HCT116 (cell line): ENCODE measurements at regions not wholly inside any gene's neighbourhood (a gene's known extent, or its start where the extent isn't known, plus 50 kb on each side); places are given as distances from the start of the nearest gene placed in this dataset.

ENCODE experiments used
- ATAC-seq: fragments of 200-7000 bp; cut with Tn5 transposase; 2 replicates; pipeline ENCODE4 v1.9.1; 2020; ENCODE audit warnings: mild to moderate bottlenecking, moderate library complexity
- BruUV-seq: library from RNA; stranded (reverse); fragments of 400-500 nt; replicated peaks from 2 replicates; lab custom pipeline; 2021; lab: Mats Ljungman, UMichigan
- CTCF ChIA-PET: fragments of 300-600 bp; sonication (Branson Sonifier 250); formaldehyde crosslinking; loops from one replicate; lab custom pipeline; 2021; ENCODE audit warnings: antibody characterized with exemption; lab: Charles Lee
- POLR2A ChIA-PET: fragments of 300-600, 350-600 bp; sonication (Branson Sonifier 250); formaldehyde crosslinking; loops from one replicate; lab custom pipeline; 2021; ENCODE audit warnings: antibody characterized with exemption; lab: Charles Lee
- RAD21 ChIA-PET, 2 experiments: fragments of 300-600 bp; sonication (Branson Sonifier 250); formaldehyde crosslinking; loops; one replicate each; lab custom pipeline; 2023; ENCODE audit warnings: low total read pairs in 2 of 2; ENCODE audit not compliant: uncharacterized antibody in 2 of 2, unreplicated experiment in 2 of 2, low non-redundant PET in 1 of 2; lab: Charles Lee
- DNase-seq: peaks from one replicate; pipeline ENCODE4 v3.0.0-alpha.2; 2010; ENCODE audit warnings: low read depth, low spot score
- H2AFZ ChIP-seq: fragments of 200-600 bp; shearing (Covaris generic), sonication (generic); 2 replicates; pipeline ENCODE4 v1.6.1; 2017; ENCODE audit warnings: low read depth, mixed run types, mixed read lengths, antibody characterized with exemption, low read length; ENCODE audit not compliant: poor library complexity, severe bottlenecking
- H3K27ac ChIP-seq: 2 replicates; pipeline ENCODE4 v1.5.1; 2012; ENCODE audit warnings: low read depth, low read length
- H3K27me3 ChIP-seq: fragments of 200-600 bp; sonication (generic); 2 replicates; pipeline ENCODE4 v1.6.1; 2016; ENCODE audit warnings: mixed run types, low read length, mixed read lengths; ENCODE audit not compliant: insufficient read depth
- H3K36me3 ChIP-seq, 2 experiments: fragments of 200-500 bp in 1 of 2; fragments of 200-600 bp in 1 of 2; sonication (Bioruptor generic) in 1 of 2; sonication (generic) in 1 of 2; 2 replicates each; pipeline versions ENCODE4 v1.5.1 to v1.6.1; 2014 to 2016; ENCODE audit warnings: low read length in 2 of 2, inconsistent platforms in 1 of 2, mixed read lengths in 1 of 2, mixed run types in 1 of 2; ENCODE audit not compliant: insufficient read depth in 2 of 2, control insufficient read depth in 1 of 2
- H3K4me1 ChIP-seq, 2 experiments: fragments of 200-600 bp in 1 of 2; sonication (generic) in 1 of 2; 2 replicates each; pipeline versions ENCODE4 v1.5.1 to v1.6.1; 2012 to 2017; ENCODE audit warnings: low read length in 2 of 2, inconsistent platforms in 1 of 2, mild to moderate bottlenecking in 1 of 2, mixed read lengths in 1 of 2, mixed run types in 1 of 2, moderate library complexity in 1 of 2; ENCODE audit not compliant: insufficient read depth in 2 of 2, control insufficient read depth in 1 of 2
- H3K4me2 ChIP-seq: fragments of 200-600 bp; sonication (generic); 2 replicates; pipeline ENCODE4 v1.6.1; 2017; ENCODE audit warnings: mixed run types, low read length, mixed read lengths
- H3K4me3 ChIP-seq, 2 experiments: fragments of 200-600 bp in 1 of 2; sonication (generic) in 1 of 2; replicated peaks in 1 of 2; 2 replicates each; pipeline ENCODE4 v1.5.1; 2011 to 2016; ENCODE audit warnings: low read length in 2 of 2, control low read depth in 1 of 2, low read depth in 1 of 2, mild to moderate bottlenecking in 1 of 2, mixed read lengths in 1 of 2, mixed run types in 1 of 2
- H3K79me2 ChIP-seq: fragments of 200-600 bp; sonication (generic); 2 replicates; pipeline ENCODE4 v1.6.1; 2017; ENCODE audit warnings: mild to moderate bottlenecking, mixed run types, low read length, moderate library complexity, mixed read lengths; ENCODE audit not compliant: insufficient read depth
- H3K9ac ChIP-seq: fragments of 200-600 bp; sonication (generic); 2 replicates; pipeline ENCODE4 v1.6.1; 2016; ENCODE audit warnings: low read length, mixed read lengths
- H3K9me2 ChIP-seq: fragments of 200-600 bp; sonication (generic), shearing (Covaris generic); 2 replicates; pipeline ENCODE4 v1.6.1; 2017; ENCODE audit warnings: mixed run types, mild to moderate bottlenecking, moderate library complexity; ENCODE audit not compliant: insufficient read depth
- H3K9me3 ChIP-seq, 2 experiments: fragments of 200-500 bp in 1 of 2; fragments of 200-600 bp in 1 of 2; sonication (Bioruptor generic) in 1 of 2; sonication (generic) in 1 of 2; 2 replicates each; pipeline ENCODE4 v1.6.1; 2014 to 2017; ENCODE audit warnings: low read length in 2 of 2, mixed read lengths in 2 of 2, inconsistent platforms in 1 of 2, low read depth in 1 of 2, mild to moderate bottlenecking in 1 of 2, mixed run types in 1 of 2, moderate library complexity in 1 of 2; ENCODE audit not compliant: control insufficient read depth in 1 of 2, insufficient read depth in 1 of 2
- H4K20me1 ChIP-seq: fragments of 200-600 bp; sonication (generic), shearing (Covaris generic); 2 replicates; pipeline ENCODE4 v1.6.1; 2017; ENCODE audit warnings: mixed run types, mild to moderate bottlenecking, moderate library complexity; ENCODE audit not compliant: insufficient read depth
- CBX3 ChIP-seq: IDR thresholded peaks from 2 replicates; pipeline ENCODE4 v1.6.1; 2012; ENCODE audit warnings: low read depth
- EZH2 ChIP-seq: fragments of 200-600 bp; sonication (generic); IDR thresholded peaks from 2 replicates; pipeline ENCODE4 v1.6.1; 2017; ENCODE audit warnings: antibody characterized with exemption, mixed run types
- FOSL1 ChIP-seq: IDR thresholded peaks from 2 replicates; pipeline ENCODE4 v1.6.1; 2012; ENCODE audit warnings: low read depth
- POLR2AphosphoS5 ChIP-seq: IDR thresholded peaks from 2 replicates; pipeline ENCODE4 v1.6.1; 2011; ENCODE audit warnings: mild to moderate bottlenecking, low read depth, low read length, moderate library complexity
- RAD21 ChIP-seq: IDR thresholded peaks from 2 replicates; pipeline ENCODE4 v1.6.1; 2012; ENCODE audit warnings: low read depth, mild to moderate bottlenecking
- SIN3A ChIP-seq: IDR thresholded peaks from 2 replicates; pipeline ENCODE4 v1.6.1; 2012; ENCODE audit warnings: low read depth
- TCF7L2 ChIP-seq: IDR thresholded peaks from 2 replicates; pipeline ENCODE4 v1.7.0; 2011; ENCODE audit warnings: borderline replicate concordance, inconsistent platforms; ENCODE audit not compliant: insufficient read depth, insufficient read length; ENCODE audit errors: extremely low read depth
- YY1 ChIP-seq: IDR thresholded peaks from 2 replicates; pipeline ENCODE4 v1.6.1; 2011; ENCODE audit warnings: low read length, low read depth, moderate library complexity, mild to moderate bottlenecking; ENCODE audit not compliant: insufficient replicate concordance; ENCODE audit errors: extremely low read depth
- ZFX ChIP-seq: fragments of 450-650 bp; IDR thresholded peaks from 2 replicates; pipeline ENCODE4 v1.6.1; 2017
- intact Hi-C: fragments of 100-400 bp; cut with micrococcal nuclease; formaldehyde crosslinking; loops from 2 replicates; pipeline ENCODE4 v1.10.0; 2022
- TF ChIP-seq, protein P1 (sequence below), 3 experiments: fragments of 200-600 bp in 1 of 3; sonication (generic) in 1 of 3; IDR thresholded peaks in 2 of 3; conservative IDR thresholded peaks in 1 of 3; 2 replicates each; pipeline ENCODE4 v1.5.1; 2012 to 2017; ENCODE audit warnings: low read depth in 2 of 3, low read length in 2 of 3, antibody characterized with exemption in 1 of 3, borderline replicate concordance in 1 of 3, control low read depth in 1 of 3, mild to moderate bottlenecking in 1 of 3, mixed read lengths in 1 of 3, mixed run types in 1 of 3, moderate library complexity in 1 of 3; ENCODE audit not compliant: insufficient read depth in 1 of 3
- TF ChIP-seq, protein P2 (sequence below): IDR thresholded peaks from 2 replicates; pipeline ENCODE4 v1.6.1; 2012

GRCh38 chr11:45374130-45374529 is 88.0 kb upstream of the SYT13 start:
- DNase-seq (no peak), ATAC-seq (no peak)
- TF ChIP-seq CBX3 = no peak
- TF ChIP-seq, protein P1, sequence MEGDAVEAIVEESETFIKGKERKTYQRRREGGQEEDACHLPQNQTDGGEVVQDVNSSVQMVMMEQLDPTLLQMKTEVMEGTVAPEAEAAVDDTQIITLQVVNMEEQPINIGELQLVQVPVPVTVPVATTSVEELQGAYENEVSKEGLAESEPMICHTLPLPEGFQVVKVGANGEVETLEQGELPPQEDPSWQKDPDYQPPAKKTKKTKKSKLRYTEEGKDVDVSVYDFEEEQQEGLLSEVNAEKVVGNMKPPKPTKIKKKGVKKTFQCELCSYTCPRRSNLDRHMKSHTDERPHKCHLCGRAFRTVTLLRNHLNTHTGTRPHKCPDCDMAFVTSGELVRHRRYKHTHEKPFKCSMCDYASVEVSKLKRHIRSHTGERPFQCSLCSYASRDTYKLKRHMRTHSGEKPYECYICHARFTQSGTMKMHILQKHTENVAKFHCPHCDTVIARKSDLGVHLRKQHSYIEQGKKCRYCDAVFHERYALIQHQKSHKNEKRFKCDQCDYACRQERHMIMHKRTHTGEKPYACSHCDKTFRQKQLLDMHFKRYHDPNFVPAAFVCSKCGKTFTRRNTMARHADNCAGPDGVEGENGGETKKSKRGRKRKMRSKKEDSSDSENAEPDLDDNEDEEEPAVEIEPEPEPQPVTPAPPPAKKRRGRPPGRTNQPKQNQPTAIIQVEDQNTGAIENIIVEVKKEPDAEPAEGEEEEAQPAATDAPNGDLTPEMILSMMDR (IDR thresholded peaks at IDR 0.05 in 2 of 3, conservative IDR thresholded peaks at IDR 0.05 in 1 of 3; ENCODE audit: borderline replicate concordance in 1 of 3, insufficient read depth in 1 of 3, low read depth in 2 of 3, low read length in 2 of 3) = no peak
- TF ChIP-seq YY1 = no peak
- no peak for TF ChIP-seq EZH2
- no peak for TF ChIP-seq SIN3A
- no peak for TF ChIP-seq TCF7L2
- H3K9me3 ChIP-seq = no peaks in the 10 kb centered on the region
- H2AFZ ChIP-seq = no peak overlapping the region
- H3K4me3 ChIP-seq = no peak overlapping the region
- no peaks in the 10 kb centered on the region for H3K79me2 ChIP-seq
- no peaks in the 10 kb centered on the region for H4K20me1 ChIP-seq
- ChIA-PET POLR2A (no interaction called here), RAD21 (no interaction called here), CTCF (interaction anchor here (2.7 to 7.0 kb wide), 2 partner anchors 281 to 397 kb away, joined by 7 to 124 read pairs; no protein-coding TSS in a partner anchor)
- no peak overlapping the region for H3K27ac ChIP-seq
- H3K9me2 ChIP-seq = no peaks in the 10 kb centered on the region
- peaks cover 15% of the 10 kb centered on the region; the same call in 1 of the 2 replicates for H3K27me3 ChIP-seq
- no peaks in the 10 kb centered on the region for H3K36me3 ChIP-seq
- no TSS peak for BruUV-seq
- intact Hi-C loops = no loop called here
- no peak overlapping the region for H3K9ac ChIP-seq
- no peak overlapping the region for H3K4me2 ChIP-seq
- peaks cover 4 to 5% of the 10 kb centered on the region in 2 experiments; a peak in 2 of 4 replicates for H3K4me1 ChIP-seq

- CTCF ChIA-PET = interaction anchor here (2.7 to 7.0 kb wide), 2 partner anchors 281 to 398 kb away, joined by 7 to 124 read pairs; no protein-coding TSS in a partner anchor
- H3K27me3 ChIP-seq = peaks cover 15% of the 10 kb centered on the region; the same call in 1 of the 2 replicates
- no peak overlapping the region for H2AFZ ChIP-seq
- TF ChIP-seq RAD21 (no peak), TCF7L2 (no peak), FOSL1 (no peak), POLR2AphosphoS5 (no peak), ZFX (no peak)
- TF ChIP-seq, protein P1 (IDR thresholded peaks at IDR 0.05 in 2 of 3, conservative IDR thresholded peaks at IDR 0.05 in 1 of 3; ENCODE audit: borderline replicate concordance in 1 of 3, insufficient read depth in 1 of 3, low read depth in 2 of 3, low read length in 2 of 3) = no peak
- TF ChIP-seq, protein P2, sequence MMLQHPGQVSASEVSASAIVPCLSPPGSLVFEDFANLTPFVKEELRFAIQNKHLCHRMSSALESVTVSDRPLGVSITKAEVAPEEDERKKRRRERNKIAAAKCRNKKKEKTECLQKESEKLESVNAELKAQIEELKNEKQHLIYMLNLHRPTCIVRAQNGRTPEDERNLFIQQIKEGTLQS = no peak
Observed at GRCh38 chr11:45373506-45374035, 87.4 kb upstream of the SYT13 start.

More at GRCh38 chr11:45373506-45374035, 87.4 kb upstream of the SYT13 start:
- no TSS peak for BruUV-seq
- Histone ChIP-seq H3K79me2 (no peaks in the 10 kb centered on the region), H3K27ac (no peak overlapping the region), H3K9me3 (no peaks in the 10 kb centered on the region), H3K9ac (no peak overlapping the region), H3K9me2 (no peaks in the 10 kb centered on the region), H3K4me3 (no peak overlapping the region), H4K20me1 (no peaks in the 10 kb centered on the region), H3K4me1 (peaks cover 4 to 5% of the 10 kb centered on the region in 2 experiments; a peak in 2 of 4 replicates), H3K36me3 (no peaks in the 10 kb centered on the region), H3K4me2 (no peak overlapping the region)
- no peak for ATAC-seq
- intact Hi-C loops = no loop called here
- DNase-seq = no peak
- ChIA-PET RAD21 (no interaction called here), POLR2A (no interaction called here)
